ENCODE measurements at regions not wholly inside any gene's neighbourhood (a gene's known extent, or its start where the extent isn't known, plus 50 kb on each side); places are given as distances from the start of the nearest gene placed in this dataset.

DNA sequence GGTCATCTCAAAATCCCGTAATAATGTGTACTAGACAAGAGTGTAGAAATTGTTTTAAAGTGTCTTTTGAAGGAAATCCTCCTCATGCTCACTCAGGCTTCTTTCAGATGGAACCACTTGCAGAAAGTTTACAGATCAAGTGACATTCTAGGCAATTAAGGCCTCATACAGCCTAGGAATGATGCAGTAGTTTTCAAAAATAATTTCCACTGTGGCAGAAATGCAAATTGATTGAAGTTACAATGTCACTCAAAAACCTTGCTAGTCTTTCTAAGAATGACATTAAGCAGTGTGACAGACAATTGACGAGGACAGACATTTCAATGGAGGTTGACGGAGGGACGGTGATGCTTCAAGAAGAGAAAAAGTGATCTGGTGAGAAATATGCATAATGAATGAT, 53.5 kb upstream of the CDH8 start:
- TF ChIP-seq TAF1 (IDR thresholded peaks at IDR 0.05; ENCODE audit: low read depth) (no peak), CEBPB (IDR thresholded peaks at IDR 0.05) (no peak)
- TF ChIP-seq, protein P1, sequence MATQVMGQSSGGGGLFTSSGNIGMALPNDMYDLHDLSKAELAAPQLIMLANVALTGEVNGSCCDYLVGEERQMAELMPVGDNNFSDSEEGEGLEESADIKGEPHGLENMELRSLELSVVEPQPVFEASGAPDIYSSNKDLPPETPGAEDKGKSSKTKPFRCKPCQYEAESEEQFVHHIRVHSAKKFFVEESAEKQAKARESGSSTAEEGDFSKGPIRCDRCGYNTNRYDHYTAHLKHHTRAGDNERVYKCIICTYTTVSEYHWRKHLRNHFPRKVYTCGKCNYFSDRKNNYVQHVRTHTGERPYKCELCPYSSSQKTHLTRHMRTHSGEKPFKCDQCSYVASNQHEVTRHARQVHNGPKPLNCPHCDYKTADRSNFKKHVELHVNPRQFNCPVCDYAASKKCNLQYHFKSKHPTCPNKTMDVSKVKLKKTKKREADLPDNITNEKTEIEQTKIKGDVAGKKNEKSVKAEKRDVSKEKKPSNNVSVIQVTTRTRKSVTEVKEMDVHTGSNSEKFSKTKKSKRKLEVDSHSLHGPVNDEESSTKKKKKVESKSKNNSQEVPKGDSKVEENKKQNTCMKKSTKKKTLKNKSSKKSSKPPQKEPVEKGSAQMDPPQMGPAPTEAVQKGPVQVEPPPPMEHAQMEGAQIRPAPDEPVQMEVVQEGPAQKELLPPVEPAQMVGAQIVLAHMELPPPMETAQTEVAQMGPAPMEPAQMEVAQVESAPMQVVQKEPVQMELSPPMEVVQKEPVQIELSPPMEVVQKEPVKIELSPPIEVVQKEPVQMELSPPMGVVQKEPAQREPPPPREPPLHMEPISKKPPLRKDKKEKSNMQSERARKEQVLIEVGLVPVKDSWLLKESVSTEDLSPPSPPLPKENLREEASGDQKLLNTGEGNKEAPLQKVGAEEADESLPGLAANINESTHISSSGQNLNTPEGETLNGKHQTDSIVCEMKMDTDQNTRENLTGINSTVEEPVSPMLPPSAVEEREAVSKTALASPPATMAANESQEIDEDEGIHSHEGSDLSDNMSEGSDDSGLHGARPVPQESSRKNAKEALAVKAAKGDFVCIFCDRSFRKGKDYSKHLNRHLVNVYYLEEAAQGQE (IDR thresholded peaks at IDR 0.05; ENCODE audit: low read depth) = no peak
